Astrocyte of the cerebellum (primary cell): ENCODE measurements at regions not wholly inside any gene's neighbourhood (a gene's known extent, or its start where the extent isn't known, plus 50 kb on each side); places are given as distances from the start of the nearest gene placed in this dataset.

Source experiments
- DNase-seq: peaks from one replicate; pipeline ENCODE4 v3.0.0-alpha.2; 2011; ENCODE audit warnings: low read depth
- H3K4me3 ChIP-seq: 2 replicates; pipeline ENCODE4 v1.5.1; 2011; ENCODE audit warnings: mild to moderate bottlenecking, low read depth, low read length, moderate library complexity
- CTCF ChIP-seq: IDR thresholded peaks from 2 replicates; pipeline ENCODE4 v1.5.1; 2012; ENCODE audit warnings: low read length, low read depth, moderate library complexity, mild to moderate bottlenecking; ENCODE audit errors: missing control alignments
- in situ Hi-C: cut with HindIII; loops from 2 replicates; pipeline ENCODE4 v1.10.0; 2017; ENCODE audit warnings: low sequenced_read_pairs

GRCh38 chrX:9195199-9195880, 161.4 kb upstream of the FAM9B start:
- no peak for TF ChIP-seq CTCF

GRCh38 chrX:9196961-9197640, 163.2 kb upstream of the FAM9B start:
- in situ Hi-C loops = no loop called here
- DNase-seq = peak; percentile 5

More at GRCh38 chrX:9195199-9195880, 161.4 kb upstream of the FAM9B start:
- no peak for DNase-seq
- in situ Hi-C loops = no loop called here
- no peak overlapping the region for H3K4me3 ChIP-seq

GRCh38 chrX:9204560-9204959, 170.6 kb upstream of the FAM9B start:
- H3K4me3 ChIP-seq = no peak overlapping the region
- in situ Hi-C loops = no loop called here
- TF ChIP-seq CTCF = no peak
- no peak for DNase-seq

More at GRCh38 chrX:9196961-9197640, 163.2 kb upstream of the FAM9B start:
- TF ChIP-seq CTCF = no peak
- no peak overlapping the region for H3K4me3 ChIP-seq

- no peak for DNase-seq
- in situ Hi-C loops = no loop called here
- TF ChIP-seq CTCF = no peak
- no peak overlapping the region for H3K4me3 ChIP-seq
Observed at GRCh38 chrX:9205599-9206223, 171.8 kb upstream of the FAM9B start.

- in situ Hi-C loops = no loop called here
- no peak for TF ChIP-seq CTCF
- no peak for DNase-seq
Observed at GRCh38 chrX:9207142-9207541, 173.2 kb upstream of the FAM9B start.

GRCh38 chrX:9211269-9211668, 177.3 kb upstream of the FAM9B start:
- H3K4me3 ChIP-seq = no peak overlapping the region
- DNase-seq = no peak
- in situ Hi-C loops = no loop called here
- no peak for TF ChIP-seq CTCF

More at GRCh38 chrX:9207142-9207541, 173.2 kb upstream of the FAM9B start:
- no peak overlapping the region for H3K4me3 ChIP-seq
